DMS53 (cell line): ENCODE measurements at regions not wholly inside any gene's neighbourhood (a gene's known extent, or its start where the extent isn't known, plus 50 kb on each side); places are given as distances from the start of the nearest gene placed in this dataset.

Source experiments
- DNase-seq: peaks from one replicate; lab custom pipeline; 2025; lab: John Stamatoyannopoulos, UW

DNA sequence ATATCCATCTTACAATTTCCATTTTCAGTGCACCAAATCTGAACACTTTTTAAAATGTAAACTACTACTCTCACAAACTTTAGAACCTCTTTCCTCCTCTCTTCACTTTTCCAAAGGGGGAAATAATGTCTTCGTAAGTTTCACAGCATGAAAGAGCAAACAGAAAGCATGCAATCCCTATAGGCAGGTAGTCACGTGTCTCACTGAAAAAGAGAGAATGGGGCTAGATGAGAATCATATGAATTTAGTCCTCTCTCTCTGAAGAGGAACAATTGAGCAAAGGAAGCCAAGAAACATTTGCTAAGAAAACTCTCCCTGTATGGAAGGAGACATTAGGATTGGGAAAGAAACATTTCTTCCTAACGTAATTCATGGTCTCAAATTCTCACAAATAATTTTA is 613.9 kb downstream of the PLA2G4A start:
- DNase-seq: no peak

GRCh38 chr1:187443939-187444338 is 615.2 kb downstream of the PLA2G4A start:
- DNase-seq: no peak

- no peak for DNase-seq
Observed at GRCh38 chr1:187445066-187445465, 616.3 kb downstream of the PLA2G4A start.

- peak; percentile 82 for DNase-seq
Observed at GRCh38 chr1:187451238-187451637, 622.5 kb downstream of the PLA2G4A start.

GRCh38 chr1:187454010-187454409 is 625.3 kb downstream of the PLA2G4A start:
- peak; percentile 24 for DNase-seq

GRCh38 chr1:187456446-187456845 is 627.7 kb downstream of the PLA2G4A start:
- no peak for DNase-seq

DNA sequence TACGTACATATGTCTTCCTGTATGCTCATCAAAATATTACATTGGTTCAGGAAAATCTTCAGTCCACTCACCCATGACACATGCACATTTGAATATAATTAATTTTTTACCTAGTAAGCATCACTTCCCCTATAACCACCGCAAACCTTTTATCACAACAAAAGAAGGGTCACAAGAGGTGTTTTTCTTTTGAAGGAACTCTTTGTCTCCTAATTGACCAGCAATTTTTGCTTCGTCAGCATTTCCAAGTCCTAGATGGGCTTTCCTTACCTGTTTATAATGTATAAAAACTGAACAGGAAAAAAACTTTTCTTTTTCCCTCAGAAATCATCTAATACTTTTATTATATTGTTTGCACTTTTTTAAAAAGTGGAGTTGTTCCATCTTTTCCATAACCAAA is 631.3 kb downstream of the PLA2G4A start:
- no peak for DNase-seq

GRCh38 chr1:187464320-187464719 is 635.6 kb downstream of the PLA2G4A start:
- no peak for DNase-seq

DNA sequence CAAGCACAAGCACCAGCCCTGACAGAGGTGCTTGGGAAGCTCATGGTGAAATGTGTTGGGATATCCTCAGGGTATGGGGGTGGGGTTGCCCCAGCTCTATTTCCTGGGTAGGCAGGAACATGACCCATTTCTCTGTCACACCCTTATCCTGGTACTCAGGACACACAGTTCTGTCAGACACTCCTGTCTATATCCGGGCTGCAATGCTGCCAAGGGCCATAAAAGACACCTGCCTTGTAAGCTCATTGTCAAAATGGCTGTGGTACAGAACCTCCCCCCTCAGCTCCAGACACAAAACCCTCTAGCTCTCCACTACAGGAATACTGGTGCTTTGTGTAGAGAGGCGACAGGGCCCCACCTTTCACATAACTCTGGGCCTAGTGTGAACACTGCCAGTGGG is 636.7 kb downstream of the PLA2G4A start:
- no peak for DNase-seq

GRCh38 chr1:187469836-187470235 is 641.1 kb downstream of the PLA2G4A start:
- no peak for DNase-seq

- no peak for DNase-seq
Observed at GRCh38 chr1:187471555-187471954, 642.8 kb downstream of the PLA2G4A start.

GRCh38 chr1:187474336-187474735 is 645.6 kb downstream of the PLA2G4A start:
- DNase-seq: no peak

DNA sequence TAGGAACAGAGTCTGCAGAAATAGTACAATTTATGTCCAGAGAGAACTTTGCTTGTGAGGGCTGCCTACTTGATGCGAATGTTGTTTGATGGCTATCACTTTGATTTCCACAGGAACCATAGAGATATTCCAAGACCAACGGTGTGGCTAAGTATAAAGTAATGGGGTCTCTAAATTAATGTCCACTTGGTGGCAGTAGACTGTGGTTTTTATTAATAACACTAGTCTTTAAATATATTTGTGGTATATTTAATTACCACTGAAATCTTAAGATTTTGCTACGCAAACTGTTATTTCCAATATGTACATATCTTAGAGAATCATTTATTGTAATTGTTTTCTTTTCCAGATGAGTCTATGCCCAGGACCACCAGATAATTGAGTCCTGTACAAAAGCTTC is 647.9 kb downstream of the PLA2G4A start:
- DNase-seq: peak; percentile 52

DNA sequence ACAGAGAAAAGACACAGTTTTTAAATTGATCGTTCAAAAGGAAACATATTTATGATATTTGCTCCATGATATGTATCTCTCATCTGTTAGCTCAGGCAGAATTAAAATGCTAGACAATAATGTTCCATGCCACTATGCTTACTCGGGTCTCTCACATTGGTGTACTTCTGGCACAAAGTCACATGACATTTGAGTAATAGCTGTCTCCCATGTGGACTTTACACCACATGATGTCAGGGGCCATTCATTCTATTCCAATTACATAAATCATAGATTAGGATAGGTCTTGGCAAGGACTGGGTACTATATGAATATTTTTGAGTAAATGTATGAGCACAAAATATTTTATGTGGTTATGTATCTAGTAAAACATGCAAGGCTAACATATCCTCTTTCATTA is 648.4 kb downstream of the PLA2G4A start:
- peak; percentile 24 for DNase-seq

GRCh38 chr1:187477535-187477934 is 648.8 kb downstream of the PLA2G4A start:
- no peak for DNase-seq

- no peak for DNase-seq
Observed at GRCh38 chr1:187481581-187482148, 652.9 kb downstream of the PLA2G4A start.

- no peak for DNase-seq
Observed at GRCh38 chr1:187490266-187490665, 661.5 kb downstream of the PLA2G4A start.

GRCh38 chr1:187491082-187491720 is 662.5 kb downstream of the PLA2G4A start:
- DNase-seq: peak; percentile 87

GRCh38 chr1:187498028-187498427 is 669.3 kb downstream of the PLA2G4A start:
- DNase-seq: no peak

DNA sequence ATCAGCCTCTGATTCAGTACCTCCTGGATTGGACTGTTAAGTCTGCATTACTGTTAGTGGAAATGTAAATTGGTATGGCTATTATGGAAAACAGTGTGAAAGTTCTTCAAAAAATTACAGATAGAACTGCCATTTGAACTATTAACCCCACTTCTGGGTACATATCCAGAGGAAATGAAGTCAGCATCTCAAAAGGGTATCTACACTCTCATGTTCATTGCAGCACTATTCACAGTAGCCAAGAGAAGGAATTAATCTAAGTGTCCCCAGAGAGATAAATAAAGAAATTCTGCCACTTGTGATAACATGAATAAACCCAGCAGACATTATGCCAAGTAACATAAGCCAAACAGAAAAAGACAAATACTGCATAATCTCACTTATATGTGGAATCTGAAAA is 676.0 kb downstream of the PLA2G4A start:
- no peak for DNase-seq

GRCh38 chr1:187509091-187509490 is 680.3 kb downstream of the PLA2G4A start:
- peak; percentile 81 for DNase-seq

DNA sequence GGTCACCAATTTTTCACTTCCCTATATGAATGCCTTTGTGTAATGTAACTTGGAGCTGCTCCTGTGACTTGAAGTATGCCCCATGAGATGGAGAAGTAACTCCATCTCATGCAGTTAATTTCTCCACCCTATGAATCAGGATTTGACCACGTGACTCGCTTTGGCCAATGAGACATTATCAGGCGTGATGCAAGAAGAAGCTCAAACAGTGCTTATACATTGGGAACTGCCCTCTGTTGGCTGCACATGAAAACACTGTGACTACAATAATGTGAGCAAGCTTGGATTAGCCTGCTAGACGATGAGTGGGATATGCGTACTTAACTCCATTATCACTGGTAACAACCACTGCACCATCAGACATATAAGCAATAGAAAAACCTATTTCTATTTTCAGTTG is 684.4 kb downstream of the PLA2G4A start:
- DNase-seq: peak; percentile 38

GRCh38 chr1:187514110-187514509 is 685.4 kb downstream of the PLA2G4A start:
- DNase-seq: no peak

DNA sequence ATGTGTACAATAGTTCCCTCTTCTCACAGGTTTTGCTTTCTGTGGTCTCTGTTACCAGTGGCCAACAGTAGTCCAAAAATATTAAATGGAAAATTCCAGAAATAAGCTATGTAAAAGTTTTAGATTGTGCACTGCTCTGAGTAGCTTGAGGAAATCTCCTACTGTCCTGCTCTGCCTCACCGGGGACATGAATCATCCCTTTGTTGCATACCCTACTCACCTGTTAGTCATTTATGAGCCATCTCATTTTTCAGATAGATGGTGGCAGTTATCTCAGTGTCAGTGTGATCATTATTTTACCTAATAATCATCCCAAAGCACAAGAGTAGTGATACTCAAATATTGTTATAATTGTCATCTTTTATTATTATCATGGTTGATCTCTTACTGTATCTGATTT is 688.1 kb downstream of the PLA2G4A start:
- peak; percentile 81 for DNase-seq
